Activated CD4-positive, alpha-beta T cell treated with anti-CD3 and anti-CD28 coated beads for 4 hours (primary cell): ENCODE measurements at regions not wholly inside any gene's neighbourhood (a gene's known extent, or its start where the extent isn't known, plus 50 kb on each side); places are given as distances from the start of the nearest gene placed in this dataset.

Experiments
- DNase-seq, 2 donors: peaks; one replicate each; pipeline ENCODE4 v3.0.0-alpha.2; 2020

- DNase-seq: no peak
These were observed 153.6 kb upstream of the PLEKHA5 start for GRCh38 chr12:18975933-18976332.

GRCh38 chr12:18979401-18980126, 150.0 kb upstream of the PLEKHA5 start:
- DNase-seq: no peak

- DNase-seq: no peak
These were observed 147.8 kb upstream of the PLEKHA5 start for GRCh38 chr12:18981732-18982131.

GRCh38 chr12:18982226-18982949, 147.1 kb upstream of the PLEKHA5 start:
- no peak for DNase-seq

- no peak for DNase-seq
These were observed 145.7 kb upstream of the PLEKHA5 start for GRCh38 chr12:18983854-18984253.

- DNase-seq: no peak
These were observed 138.7 kb upstream of the PLEKHA5 start for GRCh38 chr12:18990856-18991255.

- DNase-seq: no peak
These were observed 137.2 kb upstream of the PLEKHA5 start for GRCh38 chr12:18992336-18992735.

GRCh38 chr12:18998343-18999261, 130.9 kb upstream of the PLEKHA5 start:
- no peak for DNase-seq

GRCh38 chr12:19000836-19001235, 128.7 kb upstream of the PLEKHA5 start:
- DNase-seq: no peak

- no peak for DNase-seq
These were observed 127.3 kb upstream of the PLEKHA5 start for GRCh38 chr12:19002216-19002615.

- DNase-seq: no peak
These were observed 126.4 kb upstream of the PLEKHA5 start for GRCh38 chr12:19003141-19003540.

- no peak for DNase-seq
These were observed 125.4 kb upstream of the PLEKHA5 start for GRCh38 chr12:19003987-19004619.

- DNase-seq: no peak
These were observed 124.2 kb upstream of the PLEKHA5 start for GRCh38 chr12:19005257-19005801.

- DNase-seq: no peak
These were observed 122.9 kb upstream of the PLEKHA5 start for GRCh38 chr12:19006626-19007137.

GRCh38 chr12:19008102-19008501, 121.4 kb upstream of the PLEKHA5 start:
- DNase-seq: no peak

- no peak for DNase-seq
These were observed 119.4 kb upstream of the PLEKHA5 start for GRCh38 chr12:19010087-19010486.

- DNase-seq: no peak
These were observed 118.8 kb upstream of the PLEKHA5 start for GRCh38 chr12:19010726-19011125.

GRCh38 chr12:19012965-19013364, 116.6 kb upstream of the PLEKHA5 start:
- no peak for DNase-seq

- no peak for DNase-seq
These were observed 115.3 kb upstream of the PLEKHA5 start for GRCh38 chr12:19014240-19014639.

GRCh38 chr12:19015285-19015684, 114.2 kb upstream of the PLEKHA5 start:
- DNase-seq: no peak

GRCh38 chr12:19018302-19018970, 111.1 kb upstream of the PLEKHA5 start:
- DNase-seq: no peak

- DNase-seq: no peak
These were observed 108.3 kb upstream of the PLEKHA5 start for GRCh38 chr12:19021240-19021639.
